Endodermal cell (in vitro differentiated cells): ENCODE measurements at regions not wholly inside any gene's neighbourhood (a gene's known extent, or its start where the extent isn't known, plus 50 kb on each side); places are given as distances from the start of the nearest gene placed in this dataset.

Experiments used
- DNase-seq: peaks from one replicate; pipeline ENCODE4 v3.0.0-alpha.2; 2017
- H3K27ac ChIP-seq: 2 replicates; pipeline ENCODE4 v1.5.1; 2013; ENCODE audit warnings: mild to moderate bottlenecking, low read depth, low read length, moderate library complexity
- H3K27me3 ChIP-seq: 2 replicates; pipeline ENCODE4 v1.6.1; 2013; ENCODE audit warnings: mild to moderate bottlenecking, low read length, moderate library complexity; ENCODE audit not compliant: insufficient read depth, control insufficient read depth, poor library complexity, severe bottlenecking
- H3K36me3 ChIP-seq: 2 replicates; pipeline ENCODE4 v1.7.0; 2013; ENCODE audit warnings: mild to moderate bottlenecking, low read length, moderate library complexity; ENCODE audit not compliant: control insufficient read depth, insufficient read depth
- H3K4me1 ChIP-seq: one replicate; pipeline ENCODE4 v1.7.0; 2013; ENCODE audit warnings: low read length; ENCODE audit not compliant: control insufficient read depth, insufficient read depth
- H3K4me3 ChIP-seq: 2 replicates; pipeline ENCODE4 v1.5.1; 2013; ENCODE audit warnings: mild to moderate bottlenecking, low read length, moderate library complexity
- H3K9ac ChIP-seq: 2 replicates; pipeline ENCODE4 v1.6.1; 2013; ENCODE audit warnings: mild to moderate bottlenecking, low read length, moderate library complexity; ENCODE audit not compliant: poor library complexity, severe bottlenecking; ENCODE audit errors: extremely low read depth
- H3K9me3 ChIP-seq: 2 replicates; pipeline ENCODE4 v1.6.1; 2013; ENCODE audit warnings: mild to moderate bottlenecking, low read length, moderate library complexity; ENCODE audit not compliant: control insufficient read depth
- H3K27ac Mint-ChIP-seq: 2 replicates; pipeline ENCODE4 v1.8.0; 2020; ENCODE audit warnings: mixed read lengths
- H3K27me3 Mint-ChIP-seq: 2 replicates; pipeline ENCODE4 v1.8.0; 2021; ENCODE audit warnings: mild to moderate bottlenecking, mixed read lengths; ENCODE audit not compliant: insufficient read depth
- H3K36me3 Mint-ChIP-seq: 2 replicates; pipeline ENCODE4 v1.8.0; 2020; ENCODE audit warnings: low read depth, mixed read lengths
- H3K4me1 Mint-ChIP-seq: 2 replicates; pipeline ENCODE4 v1.8.0; 2020; ENCODE audit warnings: mixed read lengths
- H3K4me3 Mint-ChIP-seq: 2 replicates; pipeline ENCODE4 v1.8.0; 2020; ENCODE audit warnings: mild to moderate bottlenecking, moderate library complexity, mixed read lengths
- H3K9me3 Mint-ChIP-seq: 2 replicates; pipeline ENCODE4 v1.8.0; 2020; ENCODE audit warnings: mild to moderate bottlenecking, mixed read lengths
- CTCF ChIP-seq: fragments of 200-600 bp; sonication (generic); conservative IDR thresholded peaks from 2 replicates; pipeline ENCODE4 v1.5.0; 2021; ENCODE audit warnings: antibody characterized with exemption, mild to moderate bottlenecking
- WGBS, 2 experiments: methylation state at CpG; one replicate each; pipeline versions ENCODE4 v1.1.5 to v1.1.7; 2013; ENCODE audit warnings: missing lambda C conversion rate in 2 of 2, mixed read lengths in 1 of 2; ENCODE audit not compliant: insufficient coverage in 1 of 2, insufficient read length in 1 of 2; 5-methylcytosine and 5-hydroxymethylcytosine counted together

DNA sequence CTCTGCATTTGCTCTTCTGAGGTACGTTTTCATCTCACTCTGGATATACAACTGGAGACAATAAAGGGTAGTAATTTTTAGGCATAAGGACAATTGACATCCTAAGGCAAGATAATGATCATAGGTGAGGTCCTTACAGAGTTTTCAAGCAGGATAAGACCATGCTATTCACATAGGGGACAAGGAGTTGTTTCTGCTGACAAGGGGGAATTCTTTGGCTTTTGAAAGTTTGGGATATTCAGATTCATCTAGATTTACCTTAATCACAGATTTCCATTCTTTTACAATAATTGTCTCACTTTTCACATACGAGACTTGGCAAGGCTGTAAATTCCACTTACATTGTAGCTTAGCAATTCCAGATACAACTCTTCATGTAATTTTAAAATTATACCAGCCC is 256.2 kb downstream of the AASDHPPT start:
- H3K9me3 Mint-ChIP-seq, result no peaks in the 10 kb centered on the region
- H3K4me3 Mint-ChIP-seq, result no peak overlapping the region
- Histone ChIP-seq H3K4me1 (no peaks in the 10 kb centered on the region), H3K36me3 (no peaks in the 10 kb centered on the region), H3K27me3 (no peaks in the 10 kb centered on the region), H3K4me3 (no peak overlapping the region), H3K9ac (no peak overlapping the region), H3K27ac (no peak overlapping the region), H3K9me3 (no peaks in the 10 kb centered on the region)
- WGBS, 2 experiments, result 81 to 92% methylated on average over 2 of the region's 2 CpGs
- no peak overlapping the region for H3K27ac Mint-ChIP-seq
- no peaks in the 10 kb centered on the region for H3K4me1 Mint-ChIP-seq
- no peak for TF ChIP-seq CTCF
- no peak for DNase-seq
- no peaks in the 10 kb centered on the region for H3K36me3 Mint-ChIP-seq
- H3K27me3 Mint-ChIP-seq, result no peaks in the 10 kb centered on the region

DNA sequence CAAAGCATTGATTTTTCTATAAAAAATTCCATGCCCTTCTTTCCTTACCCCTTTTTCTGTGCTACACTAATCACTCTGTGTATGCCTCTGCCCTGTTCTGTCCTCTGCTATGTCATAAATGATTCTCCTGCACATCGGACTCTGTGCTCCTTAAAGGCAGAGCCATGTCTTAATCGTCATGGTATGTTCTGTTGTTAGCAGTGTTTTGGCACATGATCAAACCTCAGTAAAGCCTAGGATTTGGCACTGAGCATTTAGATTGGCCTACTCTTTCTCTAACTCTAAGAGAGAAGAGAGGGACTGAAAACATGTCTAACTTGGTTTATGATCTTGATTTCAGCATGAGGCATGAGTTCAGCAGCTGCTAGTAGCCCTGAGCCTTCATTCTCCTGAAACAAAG is 266.9 kb downstream of the AASDHPPT start:
- no peaks in the 10 kb centered on the region for H3K9me3 ChIP-seq
- TF ChIP-seq CTCF, result no peak
- H3K4me1 ChIP-seq, result no peaks in the 10 kb centered on the region
- no peaks in the 10 kb centered on the region for H3K27me3 ChIP-seq
- Mint-ChIP-seq H3K9me3 (no peaks in the 10 kb centered on the region), H3K27me3 (no peaks in the 10 kb centered on the region), H3K36me3 (no peaks in the 10 kb centered on the region), H3K4me3 (no peak overlapping the region), H3K4me1 (no peaks in the 10 kb centered on the region), H3K27ac (no peak overlapping the region)
- WGBS, 2 experiments, result 93% methylated on average over 2 of the region's 2 CpGs; no CpG with 5 or more reads in 1 of the 2 experiments
- H3K36me3 ChIP-seq, result no peaks in the 10 kb centered on the region
- no peak overlapping the region for H3K27ac ChIP-seq
- no peak overlapping the region for H3K4me3 ChIP-seq
- H3K9ac ChIP-seq, result no peak overlapping the region
- DNase-seq, result no peak

DNA sequence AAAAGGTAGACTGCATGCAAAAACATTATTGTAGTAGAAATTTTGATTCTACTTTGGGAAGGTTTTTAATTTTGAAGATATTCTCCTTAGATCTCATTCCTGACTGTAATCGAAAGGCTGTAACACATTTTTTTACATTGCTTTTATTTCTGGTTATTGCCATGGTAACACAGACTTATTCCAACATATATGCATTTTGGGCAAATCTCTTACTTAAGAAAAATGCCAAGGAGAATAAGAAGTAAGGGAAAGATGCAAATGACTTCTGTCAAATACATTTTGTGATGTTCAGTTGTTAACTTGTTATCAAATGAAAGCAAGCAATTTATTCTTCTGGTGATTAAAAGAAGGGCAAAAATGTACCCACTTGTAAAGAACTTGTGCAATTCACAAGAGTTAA is 267.5 kb downstream of the AASDHPPT start:
- no peak overlapping the region for H3K27ac ChIP-seq

More for the DNA sequence above, 267.5 kb downstream of the AASDHPPT start:
- Mint-ChIP-seq H3K4me3 (no peak overlapping the region), H3K9me3 (no peaks in the 10 kb centered on the region), H3K27ac (no peak overlapping the region), H3K36me3 (no peaks in the 10 kb centered on the region), H3K27me3 (no peaks in the 10 kb centered on the region), H3K4me1 (no peaks in the 10 kb centered on the region)
- no peak for DNase-seq
- 100% methylated on average over 1 of the region's 1 CpG; no CpG with 5 or more reads in 1 of the 2 experiments for WGBS, 2 experiments
- Histone ChIP-seq H3K9ac (no peak overlapping the region), H3K36me3 (no peaks in the 10 kb centered on the region), H3K9me3 (no peaks in the 10 kb centered on the region), H3K27me3 (no peaks in the 10 kb centered on the region), H3K4me1 (no peaks in the 10 kb centered on the region), H3K4me3 (no peak overlapping the region)
- TF ChIP-seq CTCF, result no peak
